Cardiac fibroblast (primary cell): ENCODE measurements at regions not wholly inside any gene's neighbourhood (a gene's known extent, or its start where the extent isn't known, plus 50 kb on each side); places are given as distances from the start of the nearest gene placed in this dataset.

Experiments used
- DNase-seq, 2 donors: peaks; one replicate each; pipeline versions ENCODE4 v3.0.0 to v3.0.0-alpha.2; 2010; ENCODE audit warnings: low read depth in 2 of 2
- H3K4me3 ChIP-seq, 2 donors: replicated peaks in 1 of 2; 1 replicate in 1 of 2; 2 replicates in 1 of 2; pipeline ENCODE4 v1.5.1; 2011; ENCODE audit warnings: low read depth in 2 of 2, low read length in 2 of 2, mild to moderate bottlenecking in 2 of 2, moderate library complexity in 1 of 2
- CTCF ChIP-seq: IDR thresholded peaks from one replicate; pipeline ENCODE4 v1.5.1; 2011; ENCODE audit warnings: low read depth, mild to moderate bottlenecking, low read length, inconsistent platforms

DNA sequence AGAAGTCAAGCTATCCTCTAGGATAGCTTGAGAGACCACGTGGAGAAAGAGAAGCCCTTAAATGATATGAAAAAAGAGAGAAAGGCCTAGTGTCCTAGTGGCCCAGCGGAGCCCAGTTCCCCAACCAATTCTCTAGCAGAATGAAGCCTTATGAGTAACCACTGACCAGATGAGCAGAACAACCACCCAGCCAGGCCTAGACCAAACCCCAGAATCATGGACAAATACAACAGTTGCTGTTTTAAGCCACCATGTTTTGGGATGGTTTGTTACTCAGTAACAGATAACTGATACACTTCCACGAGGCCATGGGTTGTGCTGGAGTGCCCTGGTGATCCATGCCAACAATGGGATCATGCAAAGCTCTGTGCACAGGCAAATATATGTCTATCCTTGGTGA lies 377.1 kb downstream of the SOX9 start:
- no peak for DNase-seq
- no peak for TF ChIP-seq CTCF
- no peak overlapping the region for H3K4me3 ChIP-seq

GRCh38 chr17:72498364-72499210 lies 377.8 kb downstream of the SOX9 start:
- TF ChIP-seq CTCF = no peak
- no peak overlapping the region for H3K4me3 ChIP-seq
- DNase-seq = no peak

DNA sequence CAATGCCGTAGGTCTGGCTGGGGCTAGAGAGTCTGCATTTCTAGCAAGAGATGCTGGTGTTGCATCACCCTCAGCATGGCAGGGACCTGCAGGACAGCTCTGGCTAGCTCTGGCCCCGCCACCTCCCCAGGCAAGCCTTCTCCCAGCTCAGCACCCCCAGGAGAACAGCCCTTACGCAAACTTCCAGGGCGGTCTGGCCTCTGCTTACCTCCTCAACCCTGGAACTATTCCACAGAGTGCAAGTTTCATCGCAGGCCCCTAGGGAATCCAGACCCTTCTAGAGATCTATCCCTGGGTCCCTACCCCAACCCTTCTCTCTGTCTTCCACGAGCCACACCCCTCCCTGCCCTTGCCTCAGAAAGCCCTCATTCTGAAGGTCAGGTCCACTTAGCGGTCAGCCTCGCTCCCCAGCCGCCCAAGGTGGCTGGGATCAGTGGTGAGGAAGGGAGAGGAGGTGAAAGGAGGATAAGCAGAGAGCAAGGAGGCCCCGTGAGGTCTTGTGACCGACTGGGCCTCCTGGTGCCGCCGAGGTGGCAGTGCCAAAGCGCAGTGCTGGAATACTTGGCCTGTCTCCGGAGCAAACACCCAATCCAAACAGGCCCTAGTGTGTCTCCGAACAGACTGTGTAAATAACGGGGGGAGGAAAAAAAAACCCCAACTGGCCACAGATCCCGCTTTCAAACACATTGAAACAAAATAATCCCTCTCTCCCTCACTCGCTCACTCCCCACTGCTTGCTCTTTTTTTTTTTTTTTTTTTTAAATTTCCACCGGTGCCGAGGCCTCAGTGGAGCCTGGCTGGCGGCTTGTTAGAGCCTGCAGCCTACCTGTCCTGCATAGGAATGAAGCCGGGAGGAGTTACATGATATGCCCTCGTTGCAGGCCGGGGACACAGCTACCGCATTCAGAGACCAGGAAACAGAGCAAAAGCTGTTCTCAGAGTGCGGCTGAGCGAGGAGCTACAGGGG lies 380.9 kb downstream of the SOX9 start:
- no peak overlapping the region for H3K4me3 ChIP-seq
- DNase-seq = no peak
- no peak for TF ChIP-seq CTCF

- TF ChIP-seq CTCF = no peak
- DNase-seq = peak; percentile 63 to 64
- no peak overlapping the region for H3K4me3 ChIP-seq
Observed at GRCh38 chr17:72502371-72503341, 381.8 kb downstream of the SOX9 start.

- no peak for TF ChIP-seq CTCF
- H3K4me3 ChIP-seq = no peak overlapping the region
- no peak for DNase-seq
Observed at GRCh38 chr17:72503556-72503955, 382.7 kb downstream of the SOX9 start.

DNA sequence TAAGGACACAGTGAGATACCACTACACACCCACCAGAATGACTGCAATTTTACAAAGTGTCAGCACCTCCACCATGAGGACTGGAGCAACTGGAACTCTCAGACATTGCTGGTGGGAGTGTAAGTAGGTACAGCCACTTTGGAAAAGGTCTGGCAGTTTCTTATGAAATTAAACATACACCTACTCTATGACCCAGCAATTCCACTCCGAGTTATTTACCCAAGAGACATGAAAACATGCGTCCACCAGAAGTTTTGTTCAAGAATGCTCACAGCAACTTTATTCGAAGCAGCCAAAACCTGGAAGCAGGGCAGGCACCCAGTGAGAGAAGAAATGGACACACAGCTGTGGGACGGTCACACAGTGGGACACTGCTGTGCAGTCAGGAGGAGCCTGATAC lies 384.0 kb downstream of the SOX9 start:
- TF ChIP-seq CTCF = no peak

More for the DNA sequence above, 384.0 kb downstream of the SOX9 start:
- H3K4me3 ChIP-seq = no peak overlapping the region
- no peak for DNase-seq
